ENCODE measurements at regions not wholly inside any gene's neighbourhood (a gene's known extent, or its start where the extent isn't known, plus 50 kb on each side); places are given as distances from the start of the nearest gene placed in this dataset.
"Not testable (repeated sequence)": the region's sequence is repeated elsewhere in the genome, so short reads cannot be mapped to it uniquely, and the experiment has no call there.

- intact Hi-C loops (cut with micrococcal nuclease): no loop called here
Observed at GRCh38 chr21:35609263-35609662, 451.1 kb downstream of the SETD4 start.

DNA sequence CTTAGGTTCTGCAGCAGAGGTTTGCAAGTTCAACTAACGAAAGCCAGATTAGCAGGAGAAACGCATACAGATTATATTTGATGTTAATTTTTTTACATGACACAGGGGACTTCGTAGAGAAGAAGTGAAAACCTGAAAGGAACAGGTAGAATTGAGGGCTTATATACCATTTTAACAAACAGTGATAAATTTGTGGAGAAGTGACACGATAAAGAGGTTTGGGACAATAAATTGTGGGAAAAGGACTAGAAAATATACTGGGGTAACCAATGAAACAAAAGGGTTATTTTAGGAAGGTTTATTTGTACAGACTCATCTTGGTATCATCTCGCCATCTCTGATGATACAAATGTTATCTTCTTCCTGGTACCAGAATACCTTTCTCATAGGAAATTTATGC, 452.9 kb downstream of the SETD4 start:
- intact Hi-C loops (cut with micrococcal nuclease): no loop called here

GRCh38 chr21:35606578-35606977, 453.7 kb downstream of the SETD4 start:
- intact Hi-C loops (cut with micrococcal nuclease): no loop called here

DNA sequence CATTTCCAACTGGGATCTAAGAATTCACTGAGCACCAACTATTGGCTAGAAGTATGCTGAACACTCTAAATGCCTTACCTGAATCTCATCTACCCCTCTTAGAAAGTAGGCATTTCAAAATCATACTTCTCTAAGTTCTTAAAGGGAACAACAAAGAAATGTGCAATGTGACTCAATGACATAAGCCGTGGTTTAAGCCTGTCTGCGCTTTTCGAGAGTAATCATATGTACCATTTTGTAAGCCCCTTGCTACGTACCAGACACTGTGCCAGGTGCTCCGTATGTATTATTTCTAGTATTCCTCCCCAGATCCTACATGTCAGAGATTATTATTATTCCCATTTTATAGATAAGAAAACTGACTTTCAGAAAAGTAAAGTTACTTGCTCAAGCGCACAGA, 454.2 kb downstream of the SETD4 start:
- intact Hi-C loops (cut with micrococcal nuclease): no loop called here

DNA sequence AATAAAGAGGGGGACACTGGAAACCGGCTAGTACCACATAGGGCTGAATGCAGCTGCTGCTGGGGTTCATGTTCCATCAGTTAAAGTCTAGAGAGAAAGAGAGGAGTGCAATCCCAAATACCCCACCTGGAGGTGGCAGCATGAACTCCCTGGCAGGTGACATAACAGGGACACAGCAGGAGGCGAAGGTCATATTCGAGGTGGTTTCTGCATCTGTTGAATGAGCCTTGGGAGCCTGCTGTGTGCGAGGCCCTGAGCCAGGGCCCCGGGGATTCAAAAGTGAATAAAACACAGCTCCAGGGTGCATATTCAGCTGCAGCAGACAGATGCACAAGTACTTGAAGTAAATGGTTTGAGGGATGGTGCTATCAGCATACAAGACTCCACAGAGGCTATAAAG, 456.8 kb downstream of the SETD4 start:
- intact Hi-C loops (cut with micrococcal nuclease): no loop called here

DNA sequence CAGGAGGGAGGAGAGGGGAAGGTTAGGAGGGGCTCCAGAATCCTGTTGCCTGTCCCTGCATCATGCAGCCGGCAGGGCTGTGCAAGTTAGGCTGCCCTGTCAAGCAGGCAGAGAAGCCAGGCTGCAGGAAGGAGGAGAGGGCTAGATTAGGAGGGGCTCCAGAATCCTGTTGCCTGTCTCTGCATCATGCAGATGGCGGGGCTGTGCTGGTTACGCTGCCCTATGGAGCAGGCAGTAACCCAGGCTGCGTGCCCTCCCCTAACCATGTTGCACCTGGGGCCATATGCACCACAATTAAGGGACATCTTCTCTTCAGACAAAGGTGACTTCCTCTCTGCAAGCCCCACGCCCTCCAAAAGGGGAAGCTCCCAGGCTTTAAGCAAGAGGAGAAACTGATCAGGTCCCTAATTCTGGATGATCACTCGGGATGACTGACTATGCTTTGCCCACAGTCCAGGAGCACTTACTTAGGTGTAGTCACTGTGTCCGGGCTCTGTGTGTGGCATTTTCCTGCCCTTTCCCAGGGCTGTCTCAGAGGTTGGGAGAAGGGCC, 457.4 kb downstream of the SETD4 start:
- intact Hi-C loops (cut with micrococcal nuclease): no loop called here

GRCh38 chr21:35601211-35601610, 459.1 kb downstream of the SETD4 start:
- intact Hi-C loops (cut with micrococcal nuclease): no loop called here

- intact Hi-C loops (cut with micrococcal nuclease): no loop called here
Observed at GRCh38 chr21:35599164-35599563, 461.2 kb downstream of the SETD4 start.

DNA sequence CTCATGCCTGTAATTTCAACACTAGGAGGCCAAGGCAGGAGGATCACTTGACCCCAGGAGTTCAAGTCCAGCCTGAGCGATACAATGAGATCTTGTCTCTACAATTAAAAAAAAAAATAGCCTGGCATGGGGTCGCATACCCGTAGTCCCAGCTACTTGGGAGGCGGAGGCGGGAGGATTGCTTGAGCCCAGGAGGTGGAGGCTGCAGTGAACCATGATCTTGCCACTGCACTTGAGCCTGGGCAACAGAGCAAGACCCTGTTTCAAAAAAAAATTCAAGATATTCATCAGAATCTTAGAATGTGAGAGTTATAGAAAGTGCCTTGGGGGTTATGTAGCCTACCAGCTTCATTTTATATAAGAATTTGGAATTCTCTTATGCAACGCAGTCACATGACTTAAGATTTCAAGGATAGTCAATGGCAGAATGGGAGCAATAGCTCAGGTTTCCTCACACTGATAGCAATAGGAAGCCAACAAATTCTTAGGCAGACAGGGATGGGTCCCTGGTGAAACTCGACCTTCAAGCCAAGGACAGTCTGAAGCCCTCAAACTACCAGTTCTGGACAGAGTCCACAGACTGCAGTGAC, 462.5 kb downstream of the SETD4 start:
- intact Hi-C loops (cut with micrococcal nuclease): no loop called here

DNA sequence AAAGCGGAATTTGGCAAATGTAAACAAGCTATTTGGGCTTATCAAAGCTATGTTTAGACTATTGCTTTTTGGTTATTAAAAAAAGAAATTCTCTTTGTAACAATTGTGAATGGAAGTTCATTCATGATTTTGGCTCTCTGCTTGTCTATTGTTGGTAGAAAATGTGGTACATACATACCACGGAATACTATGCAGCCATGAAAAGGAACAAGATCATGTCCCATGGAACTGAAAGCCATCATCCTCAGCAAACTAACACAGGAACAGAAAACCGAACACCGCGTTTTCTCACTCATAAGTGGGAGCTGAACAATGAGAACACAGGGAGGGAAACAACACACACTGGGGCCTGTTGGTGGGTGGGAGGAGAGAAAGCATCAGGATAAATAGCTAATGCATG, 465.4 kb downstream of the SETD4 start:
- intact Hi-C loops (cut with micrococcal nuclease): no loop called here

DNA sequence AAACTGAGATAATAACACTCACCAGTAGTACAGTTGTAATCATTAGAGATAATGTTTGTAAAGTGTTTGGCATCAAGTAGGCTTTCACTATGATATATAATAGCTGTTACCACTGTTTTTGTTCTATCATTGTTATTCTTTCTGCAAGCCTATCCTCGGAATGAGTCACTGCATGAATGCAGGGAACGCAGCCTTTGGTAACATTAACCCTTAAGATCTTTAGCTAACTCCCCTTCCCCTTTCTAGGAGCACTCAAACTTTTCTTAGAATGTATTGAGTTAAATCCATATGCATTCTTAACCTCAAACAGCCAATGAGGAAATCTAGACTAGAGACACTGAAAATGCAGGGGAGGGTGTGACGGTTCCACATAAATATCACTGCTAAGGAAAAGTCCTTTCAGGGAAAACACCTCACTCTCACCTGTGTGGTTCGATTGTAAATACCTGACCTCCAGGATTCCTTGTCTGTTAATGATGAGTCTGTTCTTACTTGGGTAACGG, 467.3 kb downstream of the SETD4 start:
- intact Hi-C loops (cut with micrococcal nuclease): no loop called here

GRCh38 chr21:35590284-35590683, 470.0 kb downstream of the SETD4 start:
- intact Hi-C loops (cut with micrococcal nuclease): not testable (repeated sequence)

DNA sequence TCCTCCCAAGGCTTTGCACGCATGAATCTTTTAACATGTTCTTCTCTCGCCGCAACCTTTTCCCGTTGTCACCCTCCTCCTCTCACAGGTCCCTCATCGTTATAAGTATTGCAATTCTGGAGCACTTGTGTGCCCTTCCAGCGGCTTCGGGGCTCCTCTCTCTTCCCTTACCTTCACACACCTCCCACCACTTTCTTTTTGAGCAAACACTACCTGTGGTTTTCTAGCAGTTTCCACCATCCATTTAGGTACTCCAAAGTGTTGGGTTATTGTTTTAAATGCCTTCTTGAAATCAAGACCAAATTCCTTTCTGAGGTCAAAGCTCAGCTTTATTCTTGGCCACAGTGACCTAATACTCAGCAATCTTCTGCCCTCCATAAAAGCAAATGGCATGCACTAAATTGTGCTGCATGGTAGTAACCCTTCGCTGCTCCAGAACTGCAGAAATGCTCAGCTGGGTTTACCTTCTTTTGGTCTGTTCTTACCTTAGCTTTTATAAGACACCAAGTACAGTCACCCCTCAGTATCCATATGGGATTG, 472.4 kb downstream of the SETD4 start:
- intact Hi-C loops (cut with micrococcal nuclease): no loop called here

- intact Hi-C loops (cut with micrococcal nuclease): no loop called here
Observed at GRCh38 chr21:35586305-35586704, 474.0 kb downstream of the SETD4 start.

- intact Hi-C loops (cut with micrococcal nuclease): no loop called here
Observed at GRCh38 chr21:35585878-35586277, 474.4 kb downstream of the SETD4 start.

- intact Hi-C loops (cut with micrococcal nuclease): no loop called here
Observed at GRCh38 chr21:35585155-35585554, 475.2 kb downstream of the SETD4 start.

GRCh38 chr21:35583566-35584216, 476.6 kb downstream of the SETD4 start:
- intact Hi-C loops (cut with micrococcal nuclease): no loop called here

DNA sequence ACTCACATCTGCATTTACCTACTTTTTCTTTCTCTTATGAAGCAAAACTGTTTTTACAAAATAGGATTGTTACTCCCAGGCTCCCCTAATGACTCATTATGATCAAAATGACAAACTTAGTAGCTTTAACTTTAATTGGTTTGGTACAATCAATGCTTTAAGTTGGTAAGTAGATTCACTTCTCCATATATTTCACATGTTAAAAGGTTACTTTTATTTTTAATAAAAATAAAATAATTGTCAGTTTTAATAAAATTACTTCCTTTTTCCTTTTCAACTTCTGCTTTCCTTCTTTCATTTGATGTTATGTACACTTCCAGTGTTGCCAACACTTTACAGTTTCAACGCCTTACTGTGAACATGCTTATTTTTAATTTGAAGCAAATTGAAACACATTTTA, 477.6 kb downstream of the SETD4 start:
- intact Hi-C loops (cut with micrococcal nuclease): no loop called here

DNA sequence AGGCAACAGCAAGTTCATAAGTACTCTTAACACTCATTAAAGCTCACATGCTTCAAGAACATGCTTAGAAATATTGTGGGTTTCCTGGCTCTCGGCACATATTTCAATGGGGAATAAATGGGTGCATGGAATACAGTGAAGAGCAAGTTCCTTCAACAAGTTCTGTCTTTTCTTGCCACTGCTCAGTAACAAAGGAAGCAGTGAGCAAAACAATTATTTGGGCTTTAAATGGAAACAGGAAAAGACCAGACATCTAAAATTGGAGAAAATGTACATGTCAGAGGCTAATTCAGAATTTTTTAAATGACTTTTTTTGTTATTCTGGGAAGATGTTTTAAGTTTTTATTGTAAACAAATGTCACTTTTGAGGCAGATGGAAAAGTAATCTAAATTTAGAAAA, 478.7 kb downstream of the SETD4 start:
- intact Hi-C loops (cut with micrococcal nuclease): no loop called here

DNA sequence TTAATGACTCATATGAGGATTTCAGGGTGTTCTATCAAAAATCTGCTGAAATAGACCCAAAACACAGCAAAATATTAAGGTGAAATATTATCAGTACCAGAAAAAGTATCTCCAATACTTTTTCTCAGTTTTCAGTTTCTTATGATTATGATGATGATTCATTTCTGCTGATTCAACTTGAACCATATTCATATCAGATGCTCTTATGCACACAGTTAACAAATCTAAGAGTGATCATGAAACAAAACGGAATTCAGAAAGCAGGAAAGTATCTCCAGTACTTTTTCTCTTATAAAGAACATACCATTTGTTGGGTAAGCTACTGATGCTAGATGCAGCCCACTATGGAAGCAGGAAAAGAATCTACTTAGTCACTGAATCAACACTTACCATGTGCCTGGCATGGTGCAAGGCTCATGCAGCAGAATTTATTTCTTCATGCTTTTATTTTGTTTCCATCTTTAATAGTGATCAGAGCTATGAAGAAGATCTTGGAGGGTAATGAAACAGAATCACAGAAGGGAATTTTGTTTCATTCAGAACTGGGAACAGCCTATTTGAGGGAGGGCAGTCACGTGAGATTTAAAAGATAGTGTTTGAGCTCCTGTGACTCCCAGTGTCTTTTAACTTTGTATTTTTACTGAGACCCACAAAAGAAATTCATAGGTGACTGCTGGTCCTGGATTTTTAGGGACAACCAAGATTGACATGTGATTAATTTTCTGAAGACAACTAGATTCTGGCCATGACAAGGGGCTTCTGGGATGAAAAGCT, 480.6 kb downstream of the SETD4 start:
- intact Hi-C loops (cut with micrococcal nuclease): no loop called here

- intact Hi-C loops (cut with micrococcal nuclease): no loop called here
Observed at GRCh38 chr21:35578831-35579471, 481.4 kb downstream of the SETD4 start.
